A549 (cell line): ENCODE measurements at regions not wholly inside any gene's neighbourhood (a gene's known extent, or its start where the extent isn't known, plus 50 kb on each side); places are given as distances from the start of the nearest gene placed in this dataset.
"Not testable (repeated sequence)": the region's sequence is repeated elsewhere in the genome, so short reads cannot be mapped to it uniquely, and the experiment has no call there.

Experiments
- ATAC-seq, 2 experiments: fragments of 200-7000 bp in 1 of 2; fragments of >200 bp in 1 of 2; cut with Nextera tagmentation in 1 of 2; cut with Tn5 transposase in 1 of 2; 3 replicates each; pipeline versions ENCODE4 v1.8.0 to v1.9.1; 2018 to 2020; ENCODE audit warnings: mild to moderate bottlenecking in 1 of 2, moderate library complexity in 1 of 2
- CTCF ChIA-PET: fragments of 300-600 bp; sonication (Branson Sonifier 250); formaldehyde crosslinking; extraction: SDS; loops from one replicate; lab custom pipeline; 2021; ENCODE audit warnings: antibody characterized with exemption, inconsistent platforms; lab: Yijun Ruan, JAX
- POLR2A ChIA-PET: fragments of 350-600 bp; formaldehyde crosslinking; extraction: SDS; loops from one replicate; lab custom pipeline; 2021; ENCODE audit warnings: antibody characterized with exemption, inconsistent platforms; lab: Yijun Ruan, JAX
- DNase-seq, 2 experiments: peaks; one replicate each; pipeline versions ENCODE4 v3.0.0 to v3.0.0-alpha.2; 2011 to 2016; ENCODE audit warnings: low read depth in 1 of 2, low spot score in 1 of 2
- FAIRE-seq: peaks from 2 replicates; lab custom pipeline; 2011; peaks lifted over from hg19 to GRCh38; lab: Jason Lieb, UNC
- H3K27ac ChIP-seq, 2 experiments: fragments of >200 bp; sonication (Bioruptor Twin); formaldehyde crosslinking; 3 replicates each; pipeline ENCODE4 v1.5.1; 2016 to 2017
- H3K4me1 ChIP-seq: fragments of >200 bp; sonication (Bioruptor Twin); formaldehyde crosslinking; 3 replicates; pipeline ENCODE4 v1.6.1; 2016
- H3K4me2 ChIP-seq: fragments of >200 bp; sonication (Bioruptor Twin); formaldehyde crosslinking; 3 replicates; pipeline ENCODE4 v1.6.1; 2016
- H3K4me3 ChIP-seq: fragments of >200 bp; sonication (Bioruptor Twin); formaldehyde crosslinking; 3 replicates; pipeline ENCODE4 v1.5.1; 2016
- H3K9me3 ChIP-seq: fragments of >200 bp; sonication (Bioruptor Twin); formaldehyde crosslinking; 3 replicates; pipeline ENCODE4 v1.6.1; 2016
- CBX2 ChIP-seq: fragments of 200-600 bp; sonication (generic); IDR thresholded peaks from 2 replicates; pipeline ENCODE4 v1.6.1; 2016; ENCODE audit warnings: low read depth, mild to moderate bottlenecking, borderline replicate concordance
- CHD4 ChIP-seq: fragments of 200-600 bp; sonication (generic); IDR thresholded peaks from 2 replicates; pipeline ENCODE4 v1.6.1; 2016; ENCODE audit warnings: antibody characterized with exemption, mild to moderate bottlenecking, borderline replicate concordance
- EHF ChIP-seq: fragments of 250-450 bp; sonication (Bioruptor Pico); IDR thresholded peaks from 2 replicates; pipeline ENCODE4 v1.5.0; 2020; ENCODE audit warnings: mild to moderate bottlenecking
- EP300 ChIP-seq, 2 experiments: fragments of >200 bp; sonication (Bioruptor Twin); formaldehyde crosslinking; IDR thresholded peaks; 2 replicates in 1 of 2; 3 replicates in 1 of 2; pipeline ENCODE4 v1.6.1; 2016 to 2017
- GATA3 ChIP-seq: IDR thresholded peaks from 2 replicates; pipeline ENCODE4 v1.6.1; 2012; ENCODE audit warnings: borderline replicate concordance
- HOXA7 ChIP-seq: fragments of 250-450 bp; sonication (Bioruptor Pico); IDR thresholded peaks from 2 replicates; pipeline ENCODE4 v1.5.0; 2020; ENCODE audit warnings: mild to moderate bottlenecking, moderate library complexity
- HOXB5 ChIP-seq: fragments of 250-450 bp; sonication (Bioruptor Pico); IDR thresholded peaks from 2 replicates; pipeline ENCODE4 v1.5.0; 2020; ENCODE audit warnings: mild to moderate bottlenecking, moderate library complexity
- KDM5A ChIP-seq: fragments of 200-600 bp; sonication (generic); IDR thresholded peaks from 2 replicates; pipeline ENCODE4 v1.6.1; 2016; ENCODE audit warnings: antibody characterized with exemption, mild to moderate bottlenecking
- MAFK ChIP-seq: fragments of 450-650 bp; IDR thresholded peaks from 2 replicates; pipeline ENCODE4 v1.6.1; 2014; ENCODE audit not compliant: partially characterized antibody
- MAZ ChIP-seq: fragments of 150-350 bp; IDR thresholded peaks from 2 replicates; pipeline ENCODE4 v1.6.1; 2014; ENCODE audit warnings: antibody characterized with exemption, low read depth, low read length, borderline replicate concordance
- MYC ChIP-seq: IDR thresholded peaks from 2 replicates; pipeline ENCODE4 v1.6.1; 2012; ENCODE audit warnings: mild to moderate bottlenecking, inconsistent platforms, low read length, improper control_type of control experiment, borderline replicate concordance
- NFE2L2 ChIP-seq: fragments of 150-350 bp; conservative IDR thresholded peaks from 2 replicates; pipeline ENCODE4 v1.6.1; 2014; ENCODE audit warnings: low read length
- NR3C1 ChIP-seq: fragments of >200 bp; sonication (Bioruptor Twin); formaldehyde crosslinking; IDR thresholded peaks from 3 replicates; pipeline ENCODE4 v1.6.1; 2017
- PHF8 ChIP-seq: fragments of 200-600 bp; sonication (generic); IDR thresholded peaks from 2 replicates; pipeline ENCODE4 v1.6.1; 2016; ENCODE audit warnings: low read depth, mild to moderate bottlenecking, antibody characterized with exemption, moderate library complexity, borderline replicate concordance
- RFX5 ChIP-seq: fragments of 450-650 bp; IDR thresholded peaks from 2 replicates; pipeline ENCODE4 v1.7.1; 2014; ENCODE audit warnings: antibody characterized with exemption, mild to moderate bottlenecking, moderate library complexity
- RNF2 ChIP-seq: fragments of 200-600 bp; sonication (generic); IDR thresholded peaks from 2 replicates; pipeline ENCODE4 v1.6.1; 2016; ENCODE audit warnings: low read depth, mild to moderate bottlenecking, antibody characterized with exemption, moderate library complexity, borderline replicate concordance
- SMC3 ChIP-seq: fragments of >200 bp; sonication (Bioruptor Twin); formaldehyde crosslinking; IDR thresholded peaks from 3 replicates; pipeline ENCODE4 v1.6.1; 2018; ENCODE audit warnings: inconsistent platforms
- SREBF2 ChIP-seq: fragments of 450-650 bp; IDR thresholded peaks from 2 replicates; pipeline ENCODE4 v1.6.1; 2014; ENCODE audit warnings: mild to moderate bottlenecking, moderate library complexity
- ZC3H11A ChIP-seq: fragments of 450-650 bp; IDR thresholded peaks from 2 replicates; pipeline ENCODE4 v1.6.1; 2014; ENCODE audit warnings: antibody characterized with exemption, mild to moderate bottlenecking
- WGBS: methylation state at CpG from one replicate; pipeline ENCODE4 v1.1.6; 2017; ENCODE audit errors: missing lambda C conversion rate; 5-methylcytosine and 5-hydroxymethylcytosine counted together
- TF ChIP-seq, protein P1 (sequence below): fragments of 200-600 bp; sonication (generic); IDR thresholded peaks from 2 replicates; pipeline ENCODE4 v1.6.1; 2016; ENCODE audit warnings: antibody characterized with exemption, mild to moderate bottlenecking, moderate library complexity
- TF ChIP-seq, protein P2 (sequence below): fragments of >200 bp; sonication (Bioruptor Twin); formaldehyde crosslinking; IDR thresholded peaks from 3 replicates; pipeline ENCODE4 v1.5.1; 2016

DNA sequence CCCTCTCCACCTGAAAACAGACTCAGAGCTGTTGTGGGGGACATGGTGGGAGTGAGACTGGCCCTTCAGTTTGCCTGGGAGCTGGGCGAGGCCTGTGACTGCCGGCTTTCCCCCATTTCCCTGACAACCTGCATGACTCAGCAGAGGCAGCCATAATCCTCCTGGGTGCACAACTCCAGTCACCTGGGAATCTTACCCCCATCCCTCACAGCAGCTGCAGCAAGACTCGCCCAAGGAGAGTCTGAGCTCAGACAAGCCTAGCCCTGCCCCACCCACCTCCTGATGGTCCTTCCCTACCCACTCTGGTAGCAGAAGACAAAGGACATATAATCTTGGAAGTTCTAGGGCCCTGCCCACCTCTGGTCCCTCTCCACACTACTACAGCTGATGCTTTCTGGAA, 207.3 kb upstream of the ARID2 start:
- DNase-seq (no peak), ATAC-seq (no peak), FAIRE-seq (no peak)
- Histone ChIP-seq H3K4me2 (no peak overlapping the region), H3K27ac (no peak overlapping the region), H3K9me3 (peaks cover 5% of the 10 kb centered on the region; the same call in 1 of the 3 replicates), H3K4me1 (no peaks in the 10 kb centered on the region), H3K4me3 (no peak overlapping the region)
- ChIA-PET CTCF (no interaction called here), POLR2A (no interaction called here)
- WGBS, result 80% methylated on average over 1 of the region's 3 CpGs
- no peak for TF ChIP-seq EHF (CRISPR knock-in tag)
- TF ChIP-seq MAZ, result no peak
- TF ChIP-seq MYC, result no peak
- TF ChIP-seq CBX2, result no peak
- TF ChIP-seq HOXA7 (CRISPR knock-in tag), result no peak
- no peak for TF ChIP-seq NR3C1
- no peak for TF ChIP-seq CHD4
- no peak for TF ChIP-seq SMC3
- no peak for TF ChIP-seq HOXB5
- TF ChIP-seq RFX5, result no peak
- no peak for TF ChIP-seq ZC3H11A
- TF ChIP-seq PHF8, result no peak
- no peak for TF ChIP-seq SREBF2
- TF ChIP-seq RNF2, result no peak
- TF ChIP-seq, protein P1, sequence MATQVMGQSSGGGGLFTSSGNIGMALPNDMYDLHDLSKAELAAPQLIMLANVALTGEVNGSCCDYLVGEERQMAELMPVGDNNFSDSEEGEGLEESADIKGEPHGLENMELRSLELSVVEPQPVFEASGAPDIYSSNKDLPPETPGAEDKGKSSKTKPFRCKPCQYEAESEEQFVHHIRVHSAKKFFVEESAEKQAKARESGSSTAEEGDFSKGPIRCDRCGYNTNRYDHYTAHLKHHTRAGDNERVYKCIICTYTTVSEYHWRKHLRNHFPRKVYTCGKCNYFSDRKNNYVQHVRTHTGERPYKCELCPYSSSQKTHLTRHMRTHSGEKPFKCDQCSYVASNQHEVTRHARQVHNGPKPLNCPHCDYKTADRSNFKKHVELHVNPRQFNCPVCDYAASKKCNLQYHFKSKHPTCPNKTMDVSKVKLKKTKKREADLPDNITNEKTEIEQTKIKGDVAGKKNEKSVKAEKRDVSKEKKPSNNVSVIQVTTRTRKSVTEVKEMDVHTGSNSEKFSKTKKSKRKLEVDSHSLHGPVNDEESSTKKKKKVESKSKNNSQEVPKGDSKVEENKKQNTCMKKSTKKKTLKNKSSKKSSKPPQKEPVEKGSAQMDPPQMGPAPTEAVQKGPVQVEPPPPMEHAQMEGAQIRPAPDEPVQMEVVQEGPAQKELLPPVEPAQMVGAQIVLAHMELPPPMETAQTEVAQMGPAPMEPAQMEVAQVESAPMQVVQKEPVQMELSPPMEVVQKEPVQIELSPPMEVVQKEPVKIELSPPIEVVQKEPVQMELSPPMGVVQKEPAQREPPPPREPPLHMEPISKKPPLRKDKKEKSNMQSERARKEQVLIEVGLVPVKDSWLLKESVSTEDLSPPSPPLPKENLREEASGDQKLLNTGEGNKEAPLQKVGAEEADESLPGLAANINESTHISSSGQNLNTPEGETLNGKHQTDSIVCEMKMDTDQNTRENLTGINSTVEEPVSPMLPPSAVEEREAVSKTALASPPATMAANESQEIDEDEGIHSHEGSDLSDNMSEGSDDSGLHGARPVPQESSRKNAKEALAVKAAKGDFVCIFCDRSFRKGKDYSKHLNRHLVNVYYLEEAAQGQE, result no peak
- TF ChIP-seq MAFK, result no peak

GRCh38 chr12:45526823-45527222, 202.7 kb upstream of the ARID2 start:
- DNase-seq, FAIRE-seq, POLR2A ChIA-PET, H3K4me2 ChIP-seq, H3K4me3 ChIP-seq, CTCF ChIA-PET, ATAC-seq, H3K9me3 ChIP-seq, H3K27ac ChIP-seq, H3K4me1 ChIP-seq: not testable (repeated sequence)
- WGBS, result 45% methylated on average over 1 of the region's 1 CpG

DNA sequence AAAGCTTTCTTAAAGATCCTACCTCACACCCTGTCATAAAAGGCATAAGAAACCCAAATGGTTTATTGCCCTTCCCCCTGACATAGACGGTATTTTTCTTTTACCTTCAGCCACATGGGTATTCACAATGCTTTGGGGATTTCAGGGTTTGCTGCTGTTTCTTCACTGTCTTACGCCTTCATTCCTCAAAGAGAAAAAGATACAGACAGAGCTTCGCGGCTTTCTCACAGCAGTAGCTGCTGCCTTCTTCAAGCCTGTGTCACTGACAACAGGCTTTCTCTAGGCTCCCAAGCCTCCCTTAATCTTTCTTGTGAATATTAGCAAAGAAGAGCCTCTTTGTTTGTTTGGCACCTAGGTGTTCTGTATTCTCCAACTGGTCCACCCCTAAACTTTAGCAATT, 197.4 kb upstream of the ARID2 start:
- CTCF ChIA-PET, result interaction anchor here (3.7 kb wide), 1 partner anchor 12 kb away, joined by 16 read pairs; no protein-coding TSS in a partner anchor
- DNase-seq, result no peak
- no peak overlapping the region for H3K4me3 ChIP-seq
- TF ChIP-seq GATA3, result no peak
- no peak overlapping the region for H3K27ac ChIP-seq
- no peak for ATAC-seq
- H3K4me1 ChIP-seq, result no peaks in the 10 kb centered on the region
- H3K4me2 ChIP-seq, result no peak overlapping the region
- FAIRE-seq, result no peak
- POLR2A ChIA-PET, result no interaction called here
- no peaks in the 10 kb centered on the region; the same call in 2 of the 3 replicates for H3K9me3 ChIP-seq
- WGBS, result 90% methylated on average over 4 of the region's 4 CpGs

GRCh38 chr12:45535610-45536180, 193.8 kb upstream of the ARID2 start:
- TF ChIP-seq MAZ, result no peak
- TF ChIP-seq CBX2, result no peak
- TF ChIP-seq EP300 (IDR thresholded peaks at IDR 0.05), result no peak
- TF ChIP-seq, protein P2, sequence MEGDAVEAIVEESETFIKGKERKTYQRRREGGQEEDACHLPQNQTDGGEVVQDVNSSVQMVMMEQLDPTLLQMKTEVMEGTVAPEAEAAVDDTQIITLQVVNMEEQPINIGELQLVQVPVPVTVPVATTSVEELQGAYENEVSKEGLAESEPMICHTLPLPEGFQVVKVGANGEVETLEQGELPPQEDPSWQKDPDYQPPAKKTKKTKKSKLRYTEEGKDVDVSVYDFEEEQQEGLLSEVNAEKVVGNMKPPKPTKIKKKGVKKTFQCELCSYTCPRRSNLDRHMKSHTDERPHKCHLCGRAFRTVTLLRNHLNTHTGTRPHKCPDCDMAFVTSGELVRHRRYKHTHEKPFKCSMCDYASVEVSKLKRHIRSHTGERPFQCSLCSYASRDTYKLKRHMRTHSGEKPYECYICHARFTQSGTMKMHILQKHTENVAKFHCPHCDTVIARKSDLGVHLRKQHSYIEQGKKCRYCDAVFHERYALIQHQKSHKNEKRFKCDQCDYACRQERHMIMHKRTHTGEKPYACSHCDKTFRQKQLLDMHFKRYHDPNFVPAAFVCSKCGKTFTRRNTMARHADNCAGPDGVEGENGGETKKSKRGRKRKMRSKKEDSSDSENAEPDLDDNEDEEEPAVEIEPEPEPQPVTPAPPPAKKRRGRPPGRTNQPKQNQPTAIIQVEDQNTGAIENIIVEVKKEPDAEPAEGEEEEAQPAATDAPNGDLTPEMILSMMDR, result no peak
- TF ChIP-seq EHF (CRISPR knock-in tag), result no peak
- TF ChIP-seq KDM5A, result no peak
- TF ChIP-seq NFE2L2, result no peak
- CTCF ChIA-PET, result no interaction called here
- Histone ChIP-seq H3K4me3 (no peak overlapping the region), H3K27ac (no peak overlapping the region), H3K4me2 (no peak overlapping the region), H3K9me3 (no peaks in the 10 kb centered on the region), H3K4me1 (no peaks in the 10 kb centered on the region)
- DNase-seq (no peak), FAIRE-seq (no peak), ATAC-seq (no peak)
- POLR2A ChIA-PET, result no interaction called here
